ENCODE measurements at regions not wholly inside any gene's neighbourhood (a gene's known extent, or its start where the extent isn't known, plus 50 kb on each side); places are given as distances from the start of the nearest gene placed in this dataset.

- TF ChIP-seq EZH2phosphoT487 (IDR thresholded peaks at IDR 0.05; ENCODE audit: low read depth, severe bottlenecking, unreplicated experiment) (no peak), EZH2 (IDR thresholded peaks at IDR 0.05; ENCODE audit: borderline replicate concordance) (no peak), CTCF (IDR thresholded peaks at IDR 0.05; ENCODE audit: poor library complexity) (no peak)
- no peaks in the 10 kb centered on the region for H3K4me1 ChIP-seq (ENCODE audit: insufficient read depth)
- no peak overlapping the region for H3K27ac ChIP-seq
- H3K9me2 ChIP-seq (replicated peaks; ENCODE audit: insufficient read depth), result no peaks in the 10 kb centered on the region
- H3K27me3 ChIP-seq, result no peaks in the 10 kb centered on the region
- H3K9me3 ChIP-seq (ENCODE audit: low read depth), result no peaks in the 10 kb centered on the region
- H3K79me2 ChIP-seq, result no peaks in the 10 kb centered on the region
- H3K36me3 ChIP-seq (replicated peaks; ENCODE audit: insufficient read depth, low read depth), result no peaks in the 10 kb centered on the region
- DNase-seq (ENCODE audit: low spot score), result no peak
- no peak overlapping the region for H2AFZ ChIP-seq
- no peak overlapping the region for H3K4me2 ChIP-seq
- no peaks in the 10 kb centered on the region for H4K20me1 ChIP-seq (ENCODE audit: insufficient read depth, poor library complexity, severe bottlenecking)
- 90% methylated on average over 3 of the region's 3 CpGs for WGBS (ENCODE audit: low lambda C conversion rate, missing lambda C conversion rate)
- H3K4me3 ChIP-seq, result no peak overlapping the region
Observed at GRCh38 chr3:176412771-176413170, 784.5 kb downstream of the TBL1XR1 start.

DNA sequence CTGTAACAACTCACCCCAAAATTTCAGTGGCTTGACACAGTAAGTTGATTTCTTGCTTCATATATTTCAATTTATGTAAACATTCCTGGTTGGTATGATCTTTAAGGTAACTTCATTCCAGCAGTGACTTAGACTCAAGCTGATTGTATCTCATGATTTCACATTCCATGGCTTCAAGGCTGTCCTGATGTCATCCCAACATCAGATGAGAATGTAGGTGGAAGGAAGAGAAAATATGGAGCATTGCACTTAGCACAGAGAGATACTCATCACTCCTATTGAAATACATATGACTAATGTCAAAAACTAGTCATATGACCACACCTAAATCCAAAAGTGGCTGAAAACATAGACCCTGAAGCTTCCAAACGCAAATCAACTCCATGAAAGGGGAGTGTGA is 793.8 kb downstream of the TBL1XR1 start:
- Histone ChIP-seq H4K20me1 (ENCODE audit: insufficient read depth, poor library complexity, severe bottlenecking) (no peaks in the 10 kb centered on the region), H2AFZ (no peak overlapping the region), H3K36me3 (replicated peaks; ENCODE audit: insufficient read depth, low read depth) (no peaks in the 10 kb centered on the region), H3K79me2 (no peaks in the 10 kb centered on the region), H3K9me2 (replicated peaks; ENCODE audit: insufficient read depth) (no peaks in the 10 kb centered on the region), H3K4me3 (no peak overlapping the region), H3K9me3 (ENCODE audit: low read depth) (no peaks in the 10 kb centered on the region), H3K27me3 (no peaks in the 10 kb centered on the region), H3K4me1 (ENCODE audit: insufficient read depth) (no peaks in the 10 kb centered on the region), H3K4me2 (no peak overlapping the region), H3K27ac (no peak overlapping the region)
- DNase-seq (ENCODE audit: low spot score), result no peak
- WGBS (ENCODE audit: low lambda C conversion rate, missing lambda C conversion rate), result 90% methylated on average over 1 of the region's 1 CpG
- TF ChIP-seq EZH2phosphoT487 (IDR thresholded peaks at IDR 0.05; ENCODE audit: low read depth, severe bottlenecking, unreplicated experiment), result no peak
- no peak for TF ChIP-seq CTCF (IDR thresholded peaks at IDR 0.05; ENCODE audit: poor library complexity)
- no peak for TF ChIP-seq EZH2 (IDR thresholded peaks at IDR 0.05; ENCODE audit: borderline replicate concordance)

- no peak for TF ChIP-seq EZH2 (IDR thresholded peaks at IDR 0.05; ENCODE audit: borderline replicate concordance)
- TF ChIP-seq CTCF (IDR thresholded peaks at IDR 0.05; ENCODE audit: poor library complexity), result no peak
- TF ChIP-seq EZH2phosphoT487 (IDR thresholded peaks at IDR 0.05; ENCODE audit: low read depth, severe bottlenecking, unreplicated experiment), result no peak
- Histone ChIP-seq H3K4me2 (no peak overlapping the region), H3K27ac (no peak overlapping the region), H3K9me3 (ENCODE audit: low read depth) (no peaks in the 10 kb centered on the region), H3K4me3 (no peak overlapping the region), H3K36me3 (replicated peaks; ENCODE audit: insufficient read depth, low read depth) (no peaks in the 10 kb centered on the region), H2AFZ (no peak overlapping the region), H4K20me1 (ENCODE audit: insufficient read depth, poor library complexity, severe bottlenecking) (no peaks in the 10 kb centered on the region), H3K4me1 (ENCODE audit: insufficient read depth) (no peaks in the 10 kb centered on the region), H3K9me2 (replicated peaks; ENCODE audit: insufficient read depth) (no peaks in the 10 kb centered on the region), H3K79me2 (no peaks in the 10 kb centered on the region), H3K27me3 (no peaks in the 10 kb centered on the region)
- no peak for DNase-seq (ENCODE audit: low spot score)
- WGBS (ENCODE audit: low lambda C conversion rate, missing lambda C conversion rate), result 89% methylated on average over 3 of the region's 3 CpGs
Observed at GRCh38 chr3:176401211-176401610, 796.1 kb downstream of the TBL1XR1 start.

DNA sequence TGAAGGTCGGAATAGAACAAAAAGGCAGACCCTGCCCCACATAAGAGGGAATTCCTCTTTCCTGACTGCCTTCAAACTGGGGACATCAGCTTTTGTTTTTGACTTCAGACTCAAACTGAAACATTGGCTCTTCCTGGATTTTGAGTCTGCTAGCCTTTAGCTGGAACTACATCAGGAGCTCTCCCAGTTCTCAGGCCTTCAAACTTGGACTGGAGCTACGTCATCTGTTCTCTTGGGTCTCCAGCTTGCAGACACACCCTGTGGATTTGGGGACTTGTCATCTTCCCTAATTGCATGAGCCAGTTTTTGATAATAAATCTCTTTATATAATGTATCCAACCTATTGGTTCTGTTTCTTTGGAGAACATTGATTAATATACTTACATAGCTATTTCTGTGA is 798.1 kb downstream of the TBL1XR1 start:
- WGBS (ENCODE audit: low lambda C conversion rate, missing lambda C conversion rate), result 90% methylated on average over 2 of the region's 2 CpGs
- Histone ChIP-seq H3K9me3 (ENCODE audit: low read depth) (no peaks in the 10 kb centered on the region), H3K9me2 (replicated peaks; ENCODE audit: insufficient read depth) (no peaks in the 10 kb centered on the region), H3K4me2 (no peak overlapping the region), H3K27ac (no peak overlapping the region), H3K27me3 (no peaks in the 10 kb centered on the region), H3K4me3 (no peak overlapping the region), H4K20me1 (ENCODE audit: insufficient read depth, poor library complexity, severe bottlenecking) (no peaks in the 10 kb centered on the region), H2AFZ (no peak overlapping the region), H3K36me3 (replicated peaks; ENCODE audit: insufficient read depth, low read depth) (no peaks in the 10 kb centered on the region), H3K79me2 (no peaks in the 10 kb centered on the region), H3K4me1 (ENCODE audit: insufficient read depth) (no peaks in the 10 kb centered on the region)
- no peak for DNase-seq (ENCODE audit: low spot score)
- TF ChIP-seq CTCF (IDR thresholded peaks at IDR 0.05; ENCODE audit: poor library complexity), result no peak

Data from hepatocyte (in vitro differentiated cells).